ENCODE measurements at regions not wholly inside any gene's neighbourhood (a gene's known extent, or its start where the extent isn't known, plus 50 kb on each side); places are given as distances from the start of the nearest gene placed in this dataset.
A peak's percentile ranks its signal among the peaks of the same experiment; 100 is the strongest.

GRCh38 chr5:110878115-110878514 is 139.3 kb downstream of the SLC25A46 start:
- POLR2A ChIA-PET (ENCODE audit: low non-redundant PET), result no interaction called here
- CTCF ChIA-PET, result no interaction called here
- TF ChIP-seq, protein P1, sequence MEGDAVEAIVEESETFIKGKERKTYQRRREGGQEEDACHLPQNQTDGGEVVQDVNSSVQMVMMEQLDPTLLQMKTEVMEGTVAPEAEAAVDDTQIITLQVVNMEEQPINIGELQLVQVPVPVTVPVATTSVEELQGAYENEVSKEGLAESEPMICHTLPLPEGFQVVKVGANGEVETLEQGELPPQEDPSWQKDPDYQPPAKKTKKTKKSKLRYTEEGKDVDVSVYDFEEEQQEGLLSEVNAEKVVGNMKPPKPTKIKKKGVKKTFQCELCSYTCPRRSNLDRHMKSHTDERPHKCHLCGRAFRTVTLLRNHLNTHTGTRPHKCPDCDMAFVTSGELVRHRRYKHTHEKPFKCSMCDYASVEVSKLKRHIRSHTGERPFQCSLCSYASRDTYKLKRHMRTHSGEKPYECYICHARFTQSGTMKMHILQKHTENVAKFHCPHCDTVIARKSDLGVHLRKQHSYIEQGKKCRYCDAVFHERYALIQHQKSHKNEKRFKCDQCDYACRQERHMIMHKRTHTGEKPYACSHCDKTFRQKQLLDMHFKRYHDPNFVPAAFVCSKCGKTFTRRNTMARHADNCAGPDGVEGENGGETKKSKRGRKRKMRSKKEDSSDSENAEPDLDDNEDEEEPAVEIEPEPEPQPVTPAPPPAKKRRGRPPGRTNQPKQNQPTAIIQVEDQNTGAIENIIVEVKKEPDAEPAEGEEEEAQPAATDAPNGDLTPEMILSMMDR (conservative IDR thresholded peaks at IDR 0.05; ENCODE audit: low read depth, low read length), result no peak
- no peak for TF ChIP-seq EZH2 (IDR thresholded peaks at IDR 0.05; ENCODE audit: borderline replicate concordance, low read depth, low read length, poor library complexity, severe bottlenecking)
- no TSS peak for BruUV-seq (replicated peaks)
- DNase-seq (ENCODE audit: low spot score), result no peak
- intact Hi-C loops (cut with micrococcal nuclease; ENCODE audit: unreplicated experiment), result no loop called here
- Histone ChIP-seq H3K27ac (ENCODE audit: low read depth, low read length, poor library complexity, severe bottlenecking) (no peak overlapping the region), H3K4me1 (ENCODE audit: insufficient read depth, low read length, poor library complexity, severe bottlenecking) (no peaks in the 10 kb centered on the region), H3K36me3 (ENCODE audit: insufficient read depth, low read length, poor library complexity, severe bottlenecking) (no peaks in the 10 kb centered on the region), H3K27me3 (replicated peaks; ENCODE audit: insufficient read depth, low read depth, low read length, poor library complexity) (no peaks in the 10 kb centered on the region), H3K9me3 (ENCODE audit: low read depth, low read length, poor library complexity, severe bottlenecking) (no peaks in the 10 kb centered on the region), H3K4me3 (ENCODE audit: low read depth, low read length, poor library complexity, severe bottlenecking) (no peak overlapping the region)

- H3K27me3 ChIP-seq (replicated peaks; ENCODE audit: insufficient read depth, low read depth, low read length, poor library complexity), result no peaks in the 10 kb centered on the region
- POLR2A ChIA-PET (ENCODE audit: low non-redundant PET), result no interaction called here
- no peaks in the 10 kb centered on the region for H3K4me1 ChIP-seq (ENCODE audit: insufficient read depth, low read length, poor library complexity, severe bottlenecking)
- BruUV-seq (replicated peaks), result no TSS peak
- no peak overlapping the region for H3K4me3 ChIP-seq (ENCODE audit: low read depth, low read length, poor library complexity, severe bottlenecking)
- no peak for TF ChIP-seq EZH2 (IDR thresholded peaks at IDR 0.05; ENCODE audit: borderline replicate concordance, low read depth, low read length, poor library complexity, severe bottlenecking)
- TF ChIP-seq, protein P1 (conservative IDR thresholded peaks at IDR 0.05; ENCODE audit: low read depth, low read length), result no peak
- CTCF ChIA-PET, result no interaction called here
- intact Hi-C loops (cut with micrococcal nuclease; ENCODE audit: unreplicated experiment), result no loop called here
- H3K27ac ChIP-seq (ENCODE audit: low read depth, low read length, poor library complexity, severe bottlenecking), result no peak overlapping the region
- no peak for DNase-seq (ENCODE audit: low spot score)
- no peaks in the 10 kb centered on the region for H3K36me3 ChIP-seq (ENCODE audit: insufficient read depth, low read length, poor library complexity, severe bottlenecking)
- H3K9me3 ChIP-seq (ENCODE audit: low read depth, low read length, poor library complexity, severe bottlenecking), result no peaks in the 10 kb centered on the region
Observed at GRCh38 chr5:110879675-110880074, 140.9 kb downstream of the SLC25A46 start.

GRCh38 chr5:110880413-110880812 is 141.6 kb downstream of the SLC25A46 start:
- H3K4me1 ChIP-seq (ENCODE audit: insufficient read depth, low read length, poor library complexity, severe bottlenecking), result no peaks in the 10 kb centered on the region
- no peaks in the 10 kb centered on the region for H3K9me3 ChIP-seq (ENCODE audit: low read depth, low read length, poor library complexity, severe bottlenecking)
- no TSS peak for BruUV-seq (replicated peaks)
- CTCF ChIA-PET, result no interaction called here
- H3K36me3 ChIP-seq (ENCODE audit: insufficient read depth, low read length, poor library complexity, severe bottlenecking), result no peaks in the 10 kb centered on the region
- no peak for TF ChIP-seq EZH2 (IDR thresholded peaks at IDR 0.05; ENCODE audit: borderline replicate concordance, low read depth, low read length, poor library complexity, severe bottlenecking)
- TF ChIP-seq, protein P1 (conservative IDR thresholded peaks at IDR 0.05; ENCODE audit: low read depth, low read length), result no peak
- intact Hi-C loops (cut with micrococcal nuclease; ENCODE audit: unreplicated experiment), result no loop called here
- H3K4me3 ChIP-seq (ENCODE audit: low read depth, low read length, poor library complexity, severe bottlenecking), result no peak overlapping the region
- POLR2A ChIA-PET (ENCODE audit: low non-redundant PET), result no interaction called here
- no peak overlapping the region for H3K27ac ChIP-seq (ENCODE audit: low read depth, low read length, poor library complexity, severe bottlenecking)
- peak; percentile 5 for DNase-seq (ENCODE audit: low spot score)
- H3K27me3 ChIP-seq (replicated peaks; ENCODE audit: insufficient read depth, low read depth, low read length, poor library complexity), result no peaks in the 10 kb centered on the region
